ENCODE measurements at regions not wholly inside any gene's neighbourhood (a gene's known extent, or its start where the extent isn't known, plus 50 kb on each side); places are given as distances from the start of the nearest gene placed in this dataset.
A peak's percentile ranks its signal among the peaks of the same experiment; 100 is the strongest.

DNA sequence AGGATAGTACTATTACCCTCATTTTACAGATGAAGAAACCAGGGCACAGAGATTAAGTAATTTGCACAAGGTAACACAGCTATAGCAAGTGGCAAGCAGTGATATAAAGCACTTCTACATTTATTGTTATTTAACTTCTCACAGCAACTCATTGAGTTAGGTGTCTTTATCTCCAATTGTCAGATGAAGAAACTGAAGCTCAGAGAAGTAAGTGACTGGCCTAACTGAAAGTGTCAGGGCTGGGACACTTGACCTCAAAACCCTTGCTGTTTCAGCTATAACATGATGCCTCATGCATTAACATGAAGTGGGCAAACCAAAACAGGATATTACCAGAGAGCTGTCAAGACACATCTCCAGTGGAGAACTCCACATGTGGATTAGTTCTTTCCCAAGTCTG, 65.8 kb upstream of the LEKR1 start:
- in situ Hi-C loops (cut with HindIII; ENCODE audit: low pct_unique_long_range_greater_than_20kb, low sequenced_read_pairs) = no loop called here

GRCh38 chr3:156761007-156761406, 65.1 kb upstream of the LEKR1 start:
- in situ Hi-C loops (cut with HindIII; ENCODE audit: low pct_unique_long_range_greater_than_20kb, low sequenced_read_pairs) = no loop called here
- DNase-seq (ENCODE audit: low read depth) = no peak

More for the DNA sequence above, 65.8 kb upstream of the LEKR1 start:
- no peak for DNase-seq (ENCODE audit: low read depth)

GRCh38 chr3:156761713-156762451, 64.3 kb upstream of the LEKR1 start:
- in situ Hi-C loops (cut with HindIII; ENCODE audit: low pct_unique_long_range_greater_than_20kb, low sequenced_read_pairs) = no loop called here
- DNase-seq (ENCODE audit: low read depth) = no peak

DNA sequence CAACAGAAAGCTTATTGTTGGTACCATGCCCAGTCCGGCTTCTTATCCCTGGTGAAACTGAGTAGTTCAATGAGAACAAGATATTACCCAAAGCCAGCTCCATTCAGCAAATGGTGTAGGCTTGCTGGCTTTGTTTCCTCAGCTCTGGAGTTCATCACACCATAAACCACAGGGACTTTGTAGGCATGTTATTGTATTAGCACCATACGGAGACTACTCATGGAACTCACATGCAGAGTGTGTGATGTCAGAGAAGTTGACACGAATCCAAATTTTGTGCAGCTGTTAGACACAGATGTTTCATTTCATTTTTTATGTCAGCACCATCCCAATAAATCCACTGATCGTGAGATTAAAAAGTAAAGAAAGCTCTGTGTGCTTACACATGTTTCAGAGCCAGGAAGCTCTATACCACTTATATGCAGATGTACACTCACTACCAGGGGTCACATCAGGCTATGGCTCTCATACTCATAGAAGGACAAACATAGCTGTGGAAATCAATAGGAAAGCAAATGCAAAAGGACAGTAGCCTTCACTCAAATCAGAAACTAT, 63.4 kb upstream of the LEKR1 start:
- DNase-seq (ENCODE audit: low read depth) = no peak
- in situ Hi-C loops (cut with HindIII; ENCODE audit: low pct_unique_long_range_greater_than_20kb, low sequenced_read_pairs) = no loop called here

DNA sequence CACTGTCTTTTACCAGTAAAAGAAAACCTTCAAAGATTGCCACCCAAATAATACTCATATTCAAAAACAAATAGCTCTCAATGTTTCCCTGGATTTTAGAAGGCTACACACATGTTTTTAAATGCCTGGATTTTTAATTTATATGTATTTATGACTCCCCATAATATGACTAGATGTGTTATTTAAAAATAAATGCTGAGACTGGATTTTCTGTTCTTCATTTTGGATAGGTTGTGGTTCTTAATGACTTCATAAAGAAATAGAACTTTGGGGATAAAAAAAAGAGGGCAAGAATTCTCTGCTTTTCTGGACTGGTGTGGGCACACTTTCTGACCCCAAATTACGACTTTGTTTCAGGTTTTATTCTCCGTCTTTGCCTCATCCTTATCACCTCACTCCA, 62.8 kb upstream of the LEKR1 start:
- DNase-seq (ENCODE audit: low read depth) = no peak
- in situ Hi-C loops (cut with HindIII; ENCODE audit: low pct_unique_long_range_greater_than_20kb, low sequenced_read_pairs) = no loop called here

DNA sequence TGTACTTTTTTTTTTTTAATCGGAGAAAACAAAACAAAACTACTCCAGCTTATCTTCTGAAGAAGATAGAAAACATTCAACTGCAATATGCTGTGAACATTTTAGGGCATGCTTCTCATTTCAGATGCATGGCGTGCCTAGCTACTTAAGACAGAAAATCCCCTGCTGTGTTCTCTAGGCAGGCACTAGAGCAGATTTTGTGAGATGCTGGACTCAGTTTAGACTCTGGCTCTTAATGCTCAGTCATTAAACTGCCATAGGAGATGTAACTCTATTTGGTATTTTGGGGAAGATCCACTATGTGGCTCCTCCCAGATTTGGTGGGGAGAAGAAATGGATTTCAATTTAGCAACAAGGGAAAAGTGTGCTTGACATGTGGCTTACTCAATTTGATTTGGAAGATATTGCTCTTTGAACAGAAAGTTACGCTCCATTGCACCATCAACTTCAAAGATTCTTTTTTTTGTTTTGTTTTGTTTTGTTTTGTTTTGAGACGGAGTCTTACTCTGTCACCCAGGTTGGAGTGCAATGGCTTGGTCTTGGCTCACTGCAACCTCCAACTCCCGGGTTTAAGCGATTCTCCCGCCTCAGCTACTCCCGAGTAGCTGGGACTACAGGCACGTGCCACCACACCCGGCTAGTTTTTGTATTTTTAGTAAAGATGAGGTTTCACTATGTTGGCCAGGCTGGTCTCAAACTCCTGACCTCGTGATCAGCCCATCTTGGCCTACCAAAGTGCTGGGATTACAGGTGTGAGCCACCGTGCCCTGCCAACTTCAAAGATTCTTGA, 62.0 kb upstream of the LEKR1 start:
- DNase-seq (ENCODE audit: low read depth) = no peak
- in situ Hi-C loops (cut with HindIII; ENCODE audit: low pct_unique_long_range_greater_than_20kb, low sequenced_read_pairs) = no loop called here

DNA sequence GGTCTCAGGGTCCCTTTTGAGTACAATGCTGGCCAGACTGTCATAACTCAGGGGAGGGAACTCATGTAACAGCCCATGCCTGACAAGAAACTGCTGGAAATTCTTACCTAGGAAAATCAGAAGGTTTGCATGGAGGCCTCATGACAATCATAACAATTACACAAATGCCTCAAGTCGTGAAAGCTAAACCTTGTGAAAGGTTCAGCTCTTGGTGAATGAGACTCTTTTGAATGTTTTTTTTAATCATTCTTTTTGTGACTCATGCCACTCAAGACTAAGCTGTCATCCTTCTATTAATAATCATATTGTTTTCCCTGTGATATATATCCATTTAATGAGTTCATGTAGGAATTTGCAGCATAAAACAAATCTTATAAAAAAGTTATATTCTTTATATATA, 61.4 kb upstream of the LEKR1 start:
- in situ Hi-C loops (cut with HindIII; ENCODE audit: low pct_unique_long_range_greater_than_20kb, low sequenced_read_pairs) = no loop called here
- peak; percentile 20 for DNase-seq (ENCODE audit: low read depth)

- in situ Hi-C loops (cut with HindIII; ENCODE audit: low pct_unique_long_range_greater_than_20kb, low sequenced_read_pairs) = no loop called here
- no peak for DNase-seq (ENCODE audit: low read depth)
Measured at GRCh38 chr3:156768390-156768789, 57.8 kb upstream of the LEKR1 start.

- in situ Hi-C loops (cut with HindIII; ENCODE audit: low pct_unique_long_range_greater_than_20kb, low sequenced_read_pairs) = no loop called here
- DNase-seq (ENCODE audit: low read depth) = no peak
Measured at GRCh38 chr3:156769721-156770654, 56.2 kb upstream of the LEKR1 start.

- no peak for DNase-seq (ENCODE audit: low read depth)
- in situ Hi-C loops (cut with HindIII; ENCODE audit: low pct_unique_long_range_greater_than_20kb, low sequenced_read_pairs) = no loop called here
Measured at GRCh38 chr3:156770699-156771414, 55.3 kb upstream of the LEKR1 start.

GRCh38 chr3:156772588-156773206, 53.5 kb upstream of the LEKR1 start:
- no peak for DNase-seq (ENCODE audit: low read depth)
- in situ Hi-C loops (cut with HindIII; ENCODE audit: low pct_unique_long_range_greater_than_20kb, low sequenced_read_pairs) = no loop called here

DNA sequence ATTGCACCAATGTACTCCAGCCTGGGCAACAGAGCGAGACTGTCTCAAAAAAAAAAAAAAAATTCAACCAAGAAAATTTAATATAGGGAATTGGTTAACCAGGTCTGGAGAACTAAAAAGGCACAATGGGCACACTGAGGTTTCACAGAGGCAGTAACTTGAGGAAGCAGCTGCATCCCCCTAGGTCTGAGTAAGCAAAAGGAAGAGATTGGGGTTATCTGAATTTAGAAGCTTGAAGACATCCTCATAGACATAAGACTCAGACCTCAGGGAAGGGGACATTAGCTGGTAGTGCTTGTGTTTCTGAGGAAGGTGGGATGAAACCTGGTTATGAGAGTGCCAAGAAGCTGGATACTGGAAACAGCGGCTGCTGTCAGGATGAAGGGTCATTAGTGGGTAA, 50.1 kb upstream of the LEKR1 start:
- no peak for DNase-seq (ENCODE audit: low read depth)
- in situ Hi-C loops (cut with HindIII; ENCODE audit: low pct_unique_long_range_greater_than_20kb, low sequenced_read_pairs) = no loop called here

Data from Caki2 (cell line).